GM12865 (cell line): ENCODE measurements at regions not wholly inside any gene's neighbourhood (a gene's known extent, or its start where the extent isn't known, plus 50 kb on each side); places are given as distances from the start of the nearest gene placed in this dataset.

Experiments used
- DNase-seq: peaks from one replicate; pipeline ENCODE4 v3.0.0; 2010; ENCODE audit warnings: low read depth
- H3K4me3 ChIP-seq: 2 replicates; pipeline ENCODE4 v1.5.1; 2011; ENCODE audit warnings: mild to moderate bottlenecking, low read depth, low read length, control low read depth
- TF ChIP-seq, protein P1 (sequence below): IDR thresholded peaks from 2 replicates; pipeline ENCODE4 v1.5.1; 2011; ENCODE audit warnings: low read length, control low read depth, low read depth, inconsistent platforms; ENCODE audit not compliant: insufficient read depth; ENCODE audit errors: missing control alignments

DNA sequence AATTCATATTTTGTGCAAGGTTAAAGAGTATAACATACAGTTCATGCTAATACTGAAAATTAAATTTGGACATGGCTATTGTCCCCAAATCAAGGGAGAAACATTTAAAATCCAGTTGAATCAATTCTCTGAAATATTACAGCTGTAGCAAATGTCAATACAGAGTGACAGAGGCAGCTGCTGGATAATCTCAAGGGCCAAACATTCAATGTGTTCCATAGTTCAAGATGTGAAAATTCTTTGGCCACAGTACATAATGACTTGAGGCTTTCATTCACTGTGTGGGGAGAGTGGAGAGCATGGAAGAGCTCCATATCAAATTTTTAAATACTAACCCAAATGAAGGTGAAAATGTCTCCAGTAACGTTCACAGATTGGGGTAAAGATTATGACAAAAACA is 1192.8 kb upstream of the CADM2 start:
- DNase-seq: no peak
- no peak overlapping the region for H3K4me3 ChIP-seq
- TF ChIP-seq, protein P1, sequence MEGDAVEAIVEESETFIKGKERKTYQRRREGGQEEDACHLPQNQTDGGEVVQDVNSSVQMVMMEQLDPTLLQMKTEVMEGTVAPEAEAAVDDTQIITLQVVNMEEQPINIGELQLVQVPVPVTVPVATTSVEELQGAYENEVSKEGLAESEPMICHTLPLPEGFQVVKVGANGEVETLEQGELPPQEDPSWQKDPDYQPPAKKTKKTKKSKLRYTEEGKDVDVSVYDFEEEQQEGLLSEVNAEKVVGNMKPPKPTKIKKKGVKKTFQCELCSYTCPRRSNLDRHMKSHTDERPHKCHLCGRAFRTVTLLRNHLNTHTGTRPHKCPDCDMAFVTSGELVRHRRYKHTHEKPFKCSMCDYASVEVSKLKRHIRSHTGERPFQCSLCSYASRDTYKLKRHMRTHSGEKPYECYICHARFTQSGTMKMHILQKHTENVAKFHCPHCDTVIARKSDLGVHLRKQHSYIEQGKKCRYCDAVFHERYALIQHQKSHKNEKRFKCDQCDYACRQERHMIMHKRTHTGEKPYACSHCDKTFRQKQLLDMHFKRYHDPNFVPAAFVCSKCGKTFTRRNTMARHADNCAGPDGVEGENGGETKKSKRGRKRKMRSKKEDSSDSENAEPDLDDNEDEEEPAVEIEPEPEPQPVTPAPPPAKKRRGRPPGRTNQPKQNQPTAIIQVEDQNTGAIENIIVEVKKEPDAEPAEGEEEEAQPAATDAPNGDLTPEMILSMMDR: no peak

DNA sequence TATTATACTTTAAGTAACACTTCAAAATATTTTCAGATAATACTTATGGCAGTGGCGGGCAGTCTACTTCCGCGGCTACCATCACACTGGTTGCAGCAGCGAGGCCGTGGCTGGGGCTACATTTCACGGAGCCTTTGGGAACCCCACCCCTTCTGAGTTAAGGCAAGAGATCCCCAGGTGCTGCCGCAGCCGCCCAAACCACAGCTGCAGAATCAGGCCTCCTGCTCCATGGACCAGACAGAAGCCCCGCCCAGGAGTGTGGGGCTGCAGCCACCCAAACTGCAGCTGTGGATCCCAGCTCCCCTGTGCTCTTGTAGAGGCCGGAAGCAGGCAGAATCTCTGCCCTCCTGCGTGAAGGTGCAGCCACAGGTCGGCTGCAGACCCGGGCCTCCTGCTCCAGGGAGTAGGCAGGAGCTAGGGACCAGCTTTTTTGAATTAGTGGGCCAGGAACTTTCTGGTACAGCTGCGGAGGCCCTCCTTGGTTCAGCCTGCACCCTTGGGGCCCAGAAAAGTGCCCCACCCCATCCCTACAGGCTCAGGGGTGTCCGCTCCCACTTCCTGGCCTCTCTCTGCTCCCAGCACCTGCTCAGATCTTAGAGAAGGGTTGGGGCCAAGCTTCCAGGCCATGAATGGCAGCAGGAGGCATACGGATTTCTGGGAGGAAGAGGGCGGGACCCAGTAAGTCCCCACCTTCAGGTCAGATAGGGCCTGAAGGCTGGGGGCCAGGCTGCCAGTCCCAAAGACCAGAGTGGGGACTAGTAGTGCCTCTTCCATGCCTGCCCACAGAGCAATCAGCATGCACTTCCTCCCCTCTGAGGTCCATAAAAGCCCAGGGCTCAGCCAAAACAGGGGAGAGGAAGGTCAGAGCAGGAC is 1188.8 kb upstream of the CADM2 start:
- DNase-seq: no peak

DNA sequence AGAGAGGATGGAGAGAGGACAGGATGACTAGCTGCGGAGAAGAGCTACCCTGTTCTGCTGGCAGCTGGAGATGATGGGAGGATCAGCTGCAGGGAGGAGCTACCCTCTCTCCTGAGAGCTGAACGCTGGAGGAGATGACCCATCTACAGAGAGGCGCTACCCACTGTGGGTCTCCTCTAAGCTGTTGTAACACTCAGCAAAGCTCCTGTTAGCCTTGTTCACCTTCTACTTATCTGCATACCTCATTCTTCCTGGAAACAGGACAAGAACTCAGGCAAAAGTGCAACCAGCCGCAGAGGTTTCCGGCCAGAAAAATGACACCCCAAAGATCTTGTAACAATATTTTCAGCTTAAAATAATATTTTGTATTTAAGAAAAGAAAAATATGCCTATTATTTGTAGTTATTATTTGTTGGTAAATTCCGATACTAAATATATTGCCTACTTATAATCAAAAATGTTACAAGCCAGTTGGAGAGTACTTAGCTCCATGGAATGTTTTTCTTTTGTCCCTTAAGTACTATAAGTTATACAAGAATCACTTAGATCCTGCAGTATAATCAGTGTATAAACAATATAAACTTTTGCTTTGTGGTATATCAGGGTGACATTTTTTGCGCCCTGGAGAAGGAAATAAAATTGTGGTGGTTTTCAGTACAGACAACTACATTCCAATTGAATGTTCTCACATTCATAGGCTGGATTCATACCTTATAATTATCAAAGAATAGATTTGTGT is 1188.0 kb upstream of the CADM2 start:
- no peak overlapping the region for H3K4me3 ChIP-seq
- TF ChIP-seq, protein P1: no peak
- no peak for DNase-seq

More for the DNA sequence above, 1188.8 kb upstream of the CADM2 start:
- no peak overlapping the region for H3K4me3 ChIP-seq
- TF ChIP-seq, protein P1: no peak

DNA sequence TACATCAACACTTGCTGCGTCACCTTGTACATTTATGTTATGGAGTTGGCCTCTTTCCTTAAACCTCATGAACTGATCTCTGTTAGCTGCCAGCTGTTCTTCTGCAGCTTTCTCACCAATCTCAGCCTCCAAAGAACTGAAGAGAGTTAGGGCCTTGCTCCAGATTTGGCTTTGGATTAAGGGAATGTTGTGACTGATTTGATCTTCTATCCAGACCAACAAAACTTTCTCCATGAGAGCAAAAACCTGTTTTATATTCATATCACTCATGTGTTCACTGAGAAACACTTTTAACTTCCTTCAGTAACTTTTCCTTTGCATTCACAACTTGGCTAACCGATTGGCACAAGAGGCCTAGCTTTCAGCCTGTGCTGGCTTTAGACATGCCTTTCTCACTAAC is 1156.0 kb upstream of the CADM2 start:
- no peak overlapping the region for H3K4me3 ChIP-seq
- no peak for DNase-seq
- TF ChIP-seq, protein P1: no peak

DNA sequence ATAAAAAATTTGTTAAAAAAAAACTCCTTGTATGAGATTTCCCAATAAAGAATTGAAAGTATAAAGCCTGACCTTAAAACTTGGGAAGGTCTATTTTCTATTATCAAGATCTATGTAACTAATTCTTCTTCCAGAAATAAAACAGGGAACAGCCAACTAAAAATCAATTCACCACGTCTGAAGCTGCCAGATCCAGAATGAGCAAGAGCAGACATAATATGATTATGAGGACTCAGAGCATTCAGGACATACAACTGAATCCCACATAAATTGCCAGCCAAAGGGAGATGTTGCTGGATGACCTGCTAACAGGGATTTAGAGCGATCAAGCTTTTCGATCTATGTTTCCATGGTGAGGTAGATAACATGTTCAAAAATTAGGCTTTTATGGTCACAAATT is 1151.3 kb upstream of the CADM2 start:
- no peak for DNase-seq
- TF ChIP-seq, protein P1: no peak
- H3K4me3 ChIP-seq: no peak overlapping the region

DNA sequence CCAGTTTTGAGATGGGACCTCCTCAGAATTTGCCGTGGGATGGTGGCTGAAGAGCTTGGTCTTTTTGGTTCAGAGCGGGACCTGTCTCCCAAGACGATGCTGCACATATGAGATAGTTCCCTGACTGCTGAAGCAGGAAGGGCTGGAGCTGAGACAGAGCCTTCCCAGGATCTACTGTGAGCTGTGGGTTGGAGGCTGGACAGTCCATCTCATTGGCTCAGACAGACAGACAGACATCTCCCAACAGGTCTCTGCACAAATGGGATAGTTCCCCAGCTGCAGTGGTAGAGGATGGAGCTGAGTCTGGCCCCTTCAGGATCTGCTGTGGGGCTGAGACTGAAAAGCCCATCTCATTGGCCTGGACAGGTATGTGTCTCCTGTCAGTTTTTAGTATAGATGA is 1145.6 kb upstream of the CADM2 start:
- no peak overlapping the region for H3K4me3 ChIP-seq
- TF ChIP-seq, protein P1: no peak
- no peak for DNase-seq
